ENCODE measurements at regions not wholly inside any gene's neighbourhood (a gene's known extent, or its start where the extent isn't known, plus 50 kb on each side); places are given as distances from the start of the nearest gene placed in this dataset.

- no peaks in the 10 kb centered on the region for H3K9me3 ChIP-seq (ENCODE audit: low read length)
- no peaks in the 10 kb centered on the region for H3K9me2 ChIP-seq (ENCODE audit: insufficient read depth, low read length)
- no peaks in the 10 kb centered on the region for H3K36me3 ChIP-seq (ENCODE audit: insufficient read depth, low read length)
- no peaks in the 10 kb centered on the region for H3K27me3 ChIP-seq (ENCODE audit: insufficient read depth, low read depth, low read length)
- no peaks in the 10 kb centered on the region for H4K20me1 ChIP-seq (ENCODE audit: insufficient read depth)
- H2AFZ ChIP-seq (ENCODE audit: low read depth, low read length) = no peak overlapping the region
- no peak for TF ChIP-seq EZH2 (IDR thresholded peaks at IDR 0.05; ENCODE audit: borderline replicate concordance, insufficient read depth, low read length, poor library complexity, severe bottlenecking)
- TF ChIP-seq CTCF (IDR thresholded peaks at IDR 0.05; ENCODE audit: poor library complexity, severe bottlenecking) = no peak
- TF ChIP-seq SMC3 (conservative IDR thresholded peaks at IDR 0.05; ENCODE audit: poor library complexity) = no peak
- TF ChIP-seq EP300 (conservative IDR thresholded peaks at IDR 0.05; ENCODE audit: poor library complexity, severe bottlenecking) = no peak
- TF ChIP-seq POLR2AphosphoS5 (IDR thresholded peaks at IDR 0.05) = no peak
- TF ChIP-seq TAF1 (IDR thresholded peaks at IDR 0.05; ENCODE audit: low read depth) = no peak
- no peak for TF ChIP-seq MXI1 (conservative IDR thresholded peaks at IDR 0.05; ENCODE audit: poor library complexity, severe bottlenecking)
- TF ChIP-seq RAD21 (conservative IDR thresholded peaks at IDR 0.05) = no peak
- no peak for TF ChIP-seq REST (IDR thresholded peaks at IDR 0.05; ENCODE audit: borderline replicate concordance)
- no peak overlapping the region for H3K4me3 ChIP-seq (ENCODE audit: low read length)
- H3K9ac ChIP-seq (ENCODE audit: low read length) = no peak overlapping the region
- no peak overlapping the region for H3K27ac ChIP-seq (ENCODE audit: low read length)
- H3K4me2 ChIP-seq (ENCODE audit: low read length) = no peak overlapping the region
- H3F3A ChIP-seq (ENCODE audit: insufficient read depth, low read length, poor library complexity, severe bottlenecking) = no peaks in the 10 kb centered on the region
- no peaks in the 10 kb centered on the region for H3K79me2 ChIP-seq (replicated peaks; ENCODE audit: insufficient read depth, low read length)
These were observed 335.5 kb upstream of the SFSWAP start for GRCh38 chr12:131375261-131375971.

GRCh38 chr12:131375972-131376345, 334.9 kb upstream of the SFSWAP start:
- Histone ChIP-seq H3K4me2 (ENCODE audit: low read length) (no peak overlapping the region), H4K20me1 (ENCODE audit: insufficient read depth) (no peaks in the 10 kb centered on the region), H3K36me3 (ENCODE audit: insufficient read depth, low read length) (no peaks in the 10 kb centered on the region), H3K27me3 (ENCODE audit: insufficient read depth, low read depth, low read length) (no peaks in the 10 kb centered on the region), H3K9me2 (ENCODE audit: insufficient read depth, low read length) (no peaks in the 10 kb centered on the region), H3F3A (ENCODE audit: insufficient read depth, low read length, poor library complexity, severe bottlenecking) (no peaks in the 10 kb centered on the region), H3K27ac (ENCODE audit: low read length) (no peak overlapping the region), H3K9ac (ENCODE audit: low read length) (no peak overlapping the region), H3K9me3 (ENCODE audit: low read length) (no peaks in the 10 kb centered on the region), H2AFZ (ENCODE audit: low read depth, low read length) (no peak overlapping the region), H3K4me3 (ENCODE audit: low read length) (no peak overlapping the region), H3K79me2 (replicated peaks; ENCODE audit: insufficient read depth, low read length) (no peaks in the 10 kb centered on the region)
- TF ChIP-seq REST (IDR thresholded peaks at IDR 0.05; ENCODE audit: borderline replicate concordance) = no peak
- TF ChIP-seq SMC3 (conservative IDR thresholded peaks at IDR 0.05; ENCODE audit: poor library complexity) = no peak
- TF ChIP-seq RAD21 (conservative IDR thresholded peaks at IDR 0.05) = no peak
- TF ChIP-seq EZH2 (IDR thresholded peaks at IDR 0.05; ENCODE audit: borderline replicate concordance, insufficient read depth, low read length, poor library complexity, severe bottlenecking) = no peak
- TF ChIP-seq EP300 (conservative IDR thresholded peaks at IDR 0.05; ENCODE audit: poor library complexity, severe bottlenecking) = no peak
- TF ChIP-seq POLR2AphosphoS5 (IDR thresholded peaks at IDR 0.05) = no peak
- TF ChIP-seq CTCF (IDR thresholded peaks at IDR 0.05; ENCODE audit: poor library complexity, severe bottlenecking) = no peak
- no peak for TF ChIP-seq MXI1 (conservative IDR thresholded peaks at IDR 0.05; ENCODE audit: poor library complexity, severe bottlenecking)
- no peak for TF ChIP-seq TAF1 (IDR thresholded peaks at IDR 0.05; ENCODE audit: low read depth)

All from neural cell (in vitro differentiated cells).